ENCODE measurements at regions not wholly inside any gene's neighbourhood (a gene's known extent, or its start where the extent isn't known, plus 50 kb on each side); places are given as distances from the start of the nearest gene placed in this dataset.

DNA sequence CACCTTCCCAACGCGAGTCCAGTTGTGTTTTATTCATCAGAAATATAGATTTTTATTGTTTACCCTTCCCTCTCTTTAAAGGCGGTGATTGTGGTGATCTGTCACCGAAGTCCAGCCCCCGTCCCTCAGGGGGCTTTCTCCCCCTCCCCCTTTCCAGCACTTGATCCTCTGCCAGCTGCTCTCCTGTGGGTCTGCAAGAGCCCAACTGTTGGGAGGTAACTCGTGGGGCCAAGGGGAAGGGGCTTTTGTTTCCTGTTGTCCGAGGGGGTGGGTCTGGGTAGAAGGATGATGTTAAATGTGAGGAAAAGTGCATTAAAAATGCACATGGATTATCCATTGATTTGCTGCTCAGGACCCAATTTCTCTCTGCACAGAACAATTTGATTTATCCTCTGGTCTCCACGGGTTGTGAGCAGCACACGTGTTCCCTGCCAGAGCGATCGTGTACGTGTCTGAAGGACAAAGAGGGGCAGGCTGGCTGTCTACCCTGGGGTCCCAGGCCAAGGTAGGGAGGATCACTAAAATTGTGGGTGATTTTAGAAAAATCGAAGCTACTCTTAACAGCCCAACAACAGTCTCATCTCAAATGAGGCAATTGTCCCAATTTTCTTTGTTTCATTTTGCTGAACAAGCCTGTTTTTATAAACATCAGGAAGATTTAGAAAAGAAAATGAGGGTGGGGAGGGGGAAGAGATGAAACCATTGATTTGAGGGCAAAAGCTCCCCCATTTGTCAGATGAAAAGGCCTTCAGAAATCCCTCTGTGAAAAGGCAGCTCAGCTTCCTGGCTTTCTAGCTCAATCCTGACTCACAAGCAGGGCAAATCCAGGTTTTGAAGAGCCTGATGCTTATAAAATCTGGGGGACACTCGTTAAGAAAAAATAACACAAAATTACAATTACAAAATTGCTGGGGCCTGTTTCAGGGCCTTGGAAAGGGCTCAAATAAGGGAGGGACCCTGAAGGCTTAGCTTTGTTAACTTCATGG lies 176.2 kb downstream of the RHOU start:
- TF ChIP-seq, protein P1, sequence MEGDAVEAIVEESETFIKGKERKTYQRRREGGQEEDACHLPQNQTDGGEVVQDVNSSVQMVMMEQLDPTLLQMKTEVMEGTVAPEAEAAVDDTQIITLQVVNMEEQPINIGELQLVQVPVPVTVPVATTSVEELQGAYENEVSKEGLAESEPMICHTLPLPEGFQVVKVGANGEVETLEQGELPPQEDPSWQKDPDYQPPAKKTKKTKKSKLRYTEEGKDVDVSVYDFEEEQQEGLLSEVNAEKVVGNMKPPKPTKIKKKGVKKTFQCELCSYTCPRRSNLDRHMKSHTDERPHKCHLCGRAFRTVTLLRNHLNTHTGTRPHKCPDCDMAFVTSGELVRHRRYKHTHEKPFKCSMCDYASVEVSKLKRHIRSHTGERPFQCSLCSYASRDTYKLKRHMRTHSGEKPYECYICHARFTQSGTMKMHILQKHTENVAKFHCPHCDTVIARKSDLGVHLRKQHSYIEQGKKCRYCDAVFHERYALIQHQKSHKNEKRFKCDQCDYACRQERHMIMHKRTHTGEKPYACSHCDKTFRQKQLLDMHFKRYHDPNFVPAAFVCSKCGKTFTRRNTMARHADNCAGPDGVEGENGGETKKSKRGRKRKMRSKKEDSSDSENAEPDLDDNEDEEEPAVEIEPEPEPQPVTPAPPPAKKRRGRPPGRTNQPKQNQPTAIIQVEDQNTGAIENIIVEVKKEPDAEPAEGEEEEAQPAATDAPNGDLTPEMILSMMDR (IDR thresholded peaks at IDR 0.05), result no peak
- TF ChIP-seq POLR2A (IDR thresholded peaks at IDR 0.05) (no peak), EP300 (IDR thresholded peaks at IDR 0.05; ENCODE audit: low read depth) (no peak), POLR2AphosphoS5 (IDR thresholded peaks at IDR 0.05) (no peak)
